GM20000 (cell line): ENCODE measurements at regions not wholly inside any gene's neighbourhood (a gene's known extent, or its start where the extent isn't known, plus 50 kb on each side); places are given as distances from the start of the nearest gene placed in this dataset.

Source experiments
- DNase-seq: peaks from one replicate; pipeline ENCODE4 v3.0.0; 2012; ENCODE audit warnings: low spot score
- CTCF ChIP-seq: IDR thresholded peaks from 2 replicates; pipeline ENCODE4 v1.5.1; 2012; ENCODE audit warnings: mild to moderate bottlenecking, control low read depth; ENCODE audit errors: extremely low read depth, missing control alignments

- TF ChIP-seq CTCF: no peak
- no peak for DNase-seq
Observed at GRCh38 chr15:61318802-61319525, 89.9 kb upstream of the RORA start.

GRCh38 chr15:61318301-61318700 lies 89.2 kb upstream of the RORA start:
- no peak for DNase-seq
- TF ChIP-seq CTCF: no peak

GRCh38 chr15:61315471-61315870 lies 86.4 kb upstream of the RORA start:
- DNase-seq: no peak
- no peak for TF ChIP-seq CTCF

GRCh38 chr15:61314427-61314826 lies 85.3 kb upstream of the RORA start:
- no peak for TF ChIP-seq CTCF
- DNase-seq: no peak

- no peak for TF ChIP-seq CTCF
- DNase-seq: no peak
Observed at GRCh38 chr15:61309617-61310016, 80.5 kb upstream of the RORA start.

DNA sequence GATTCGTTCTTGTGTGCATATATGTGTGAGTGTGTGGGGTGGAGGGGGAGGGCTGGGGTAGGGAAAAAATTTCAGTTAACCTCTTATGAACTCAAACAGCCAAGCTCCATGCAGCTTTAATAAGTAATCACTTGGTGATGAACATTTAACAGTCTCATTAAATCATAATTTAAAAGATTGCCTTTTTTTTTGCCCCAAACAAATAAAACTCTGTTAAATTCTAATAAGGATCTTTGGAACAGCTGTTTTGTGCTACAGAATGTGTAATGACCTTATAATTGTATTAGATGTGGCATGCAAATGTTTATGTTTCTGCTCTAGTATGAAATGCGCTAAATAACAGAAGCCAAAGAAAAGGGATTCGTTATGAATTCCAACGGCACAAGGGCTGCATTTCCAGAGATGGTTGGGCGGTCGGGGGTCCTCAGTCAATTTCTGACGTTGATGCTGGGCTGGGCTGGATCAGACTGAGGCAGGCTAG lies 80.0 kb upstream of the RORA start:
- no peak for TF ChIP-seq CTCF
- DNase-seq: no peak

- no peak for TF ChIP-seq CTCF
- no peak for DNase-seq
Observed at GRCh38 chr15:61308437-61308836, 79.3 kb upstream of the RORA start.
